Naive thymus-derived CD8-positive, alpha-beta T cell (primary cell): ENCODE measurements at regions not wholly inside any gene's neighbourhood (a gene's known extent, or its start where the extent isn't known, plus 50 kb on each side); places are given as distances from the start of the nearest gene placed in this dataset.

Source experiments
- ATAC-seq, 2 donors: fragments of 150-1000 bp; cut with Tn5 transposase in 1 of 2; sonication (Bioruptor Pico), chemical (Tn5 transposase) in 1 of 2; 1 replicate in 1 of 2; 2 replicates in 1 of 2; pipeline ENCODE4 v1.10.0; 2021; ENCODE audit warnings: mild to moderate bottlenecking in 2 of 2, moderate library complexity in 2 of 2
- POLR2A ChIA-PET: fragments of 350-600 bp; sonication (Branson Sonifier 250); formaldehyde crosslinking; loops from one replicate; lab custom pipeline; 2021; ENCODE audit warnings: antibody characterized with exemption; lab: Charles Lee
- DNase-seq, 10 donors: peaks; one replicate each; pipeline versions ENCODE4 v3.0.0 to v3.0.0-alpha.2; 2020 to 2022
- H3K27ac Mint-ChIP-seq, 10 donors: one replicate each; pipeline ENCODE4 v1.8.0; 2020 to 2022; ENCODE audit warnings: mild to moderate bottlenecking in 10 of 10, mixed read lengths in 10 of 10, moderate library complexity in 4 of 10, inconsistent platforms in 1 of 10
- H3K27me3 Mint-ChIP-seq, 5 donors: one replicate each; pipeline ENCODE4 v1.8.0; 2021 to 2022; ENCODE audit warnings: mixed read lengths in 5 of 5
- H3K36me3 Mint-ChIP-seq, 3 donors: one replicate each; pipeline ENCODE4 v1.8.0; 2020 to 2022; ENCODE audit warnings: mixed read lengths in 3 of 3, mild to moderate bottlenecking in 2 of 3, inconsistent platforms in 1 of 3
- H3K4me1 Mint-ChIP-seq, 4 donors: one replicate each; pipeline ENCODE4 v1.8.0; 2021 to 2022; ENCODE audit warnings: mixed read lengths in 4 of 4
- H3K4me3 Mint-ChIP-seq, 10 donors: one replicate each; pipeline ENCODE4 v1.8.0; 2020 to 2022; ENCODE audit warnings: mild to moderate bottlenecking in 10 of 10, mixed read lengths in 10 of 10, moderate library complexity in 6 of 10, inconsistent platforms in 1 of 10
- H3K9me3 Mint-ChIP-seq, 9 donors: one replicate each; pipeline ENCODE4 v1.8.0; 2020 to 2022; ENCODE audit warnings: mixed read lengths in 9 of 9, mild to moderate bottlenecking in 3 of 9, inconsistent platforms in 1 of 9, moderate library complexity in 1 of 9

DNA sequence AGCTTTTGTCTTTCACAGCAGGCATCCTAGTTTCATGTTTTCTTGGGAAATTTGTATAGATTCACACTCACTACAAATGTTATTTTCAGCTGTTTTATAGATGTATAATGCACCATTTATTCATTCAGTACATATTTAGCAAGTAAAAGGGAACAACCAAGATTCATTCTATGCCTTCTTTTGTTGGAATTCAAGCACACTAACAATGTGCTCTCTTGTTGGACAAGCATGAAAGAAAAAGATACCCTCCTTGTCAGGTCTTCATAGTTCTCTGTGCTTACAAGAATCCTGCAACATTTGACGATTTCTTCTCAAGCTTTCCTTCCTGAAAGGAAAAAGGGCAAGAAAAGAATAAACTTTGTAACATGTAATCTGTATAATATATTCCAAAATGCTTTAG lies 456.0 kb downstream of the USP25 start:
- H3K27ac Mint-ChIP-seq, result no peak overlapping the region

DNA sequence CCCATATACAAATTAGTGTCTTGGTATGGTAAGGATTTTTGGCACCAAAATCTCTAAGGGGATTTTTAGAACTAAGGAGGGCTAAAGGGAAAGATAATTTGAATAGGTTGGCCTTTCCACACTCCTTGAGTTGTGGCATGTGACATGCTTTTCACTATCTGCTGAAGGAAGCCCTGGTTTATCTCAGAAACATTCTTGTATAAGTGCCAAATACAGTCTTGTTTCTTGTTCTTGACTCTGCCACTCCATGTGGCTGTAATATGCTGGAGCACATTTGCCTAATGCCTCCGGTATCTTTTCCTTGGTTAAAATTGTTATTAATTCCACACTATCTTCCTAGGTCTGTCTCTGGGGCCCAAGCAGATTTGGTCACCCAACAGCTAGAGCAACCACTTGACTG lies 457.0 kb downstream of the USP25 start:
- H3K36me3 Mint-ChIP-seq, result peaks cover 0 to 5% (median 0%) of the 10 kb centered on the region in 3 donors
- no peak for ATAC-seq

More for the DNA sequence above, 456.0 kb downstream of the USP25 start:
- H3K27me3 Mint-ChIP-seq, result peaks cover 0 to 5% (median 2%) of the 10 kb centered on the region in 5 donors
- H3K36me3 Mint-ChIP-seq, result peaks cover 0 to 3% (median 0%) of the 10 kb centered on the region in 3 donors
- ATAC-seq, result no peak
- peaks cover 0 to 7% (median 0%) of the 10 kb centered on the region in 9 donors for H3K9me3 Mint-ChIP-seq
- POLR2A ChIA-PET, result no interaction called here
- H3K4me1 Mint-ChIP-seq, result peaks cover 0 to 2% (median 0%) of the 10 kb centered on the region in 4 donors
- DNase-seq, result no peak
- H3K4me3 Mint-ChIP-seq, result no peak overlapping the region

DNA sequence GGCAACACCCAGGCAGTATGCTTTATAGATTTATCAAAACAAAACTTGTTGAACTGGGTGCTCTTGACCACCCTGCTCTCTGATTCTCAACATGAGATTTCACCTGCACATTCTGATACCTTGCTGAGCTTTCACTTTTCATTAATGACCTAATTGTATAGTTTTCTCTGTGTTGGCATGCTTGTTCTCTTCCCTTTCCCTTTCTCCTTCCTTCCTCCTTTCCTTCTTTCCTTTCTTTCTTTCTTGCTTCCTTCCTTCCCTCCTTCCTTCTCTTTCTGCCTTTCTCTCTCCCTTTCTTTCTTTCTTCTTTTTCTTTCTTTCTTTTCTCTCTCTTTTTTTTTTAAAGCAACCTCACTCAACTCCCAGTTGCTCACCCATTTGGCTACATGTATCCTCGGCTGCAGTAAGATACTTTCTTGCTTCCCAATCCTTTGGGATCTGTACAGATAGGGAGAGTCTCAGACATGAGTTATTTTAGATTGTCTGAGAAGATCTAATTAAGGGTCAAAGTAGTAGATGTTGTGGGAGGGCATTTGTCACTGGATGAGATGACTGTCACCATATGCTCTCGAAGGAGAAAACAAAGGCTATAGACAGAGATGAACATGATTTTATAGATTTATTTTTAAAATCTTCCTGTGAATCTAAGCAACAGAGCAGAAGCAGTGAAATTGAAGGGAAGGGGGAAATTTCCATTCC lies 458.0 kb downstream of the USP25 start:
- peaks cover 0 to 10% (median 0%) of the 10 kb centered on the region in 9 donors for H3K9me3 Mint-ChIP-seq
- POLR2A ChIA-PET, result no interaction called here
- no peak overlapping the region for H3K27ac Mint-ChIP-seq
- peaks cover 0 to 5% (median 2%) of the 10 kb centered on the region in 5 donors for H3K27me3 Mint-ChIP-seq
- ATAC-seq (no peak), DNase-seq (no peak)
- peaks cover 0 to 5% (median 0%) of the 10 kb centered on the region in 3 donors for H3K36me3 Mint-ChIP-seq
- H3K4me1 Mint-ChIP-seq, result no peaks in the 10 kb centered on the region
- H3K4me3 Mint-ChIP-seq, result no peak overlapping the region

More for the DNA sequence above, 457.0 kb downstream of the USP25 start:
- no peak for DNase-seq
- no peak overlapping the region for H3K27ac Mint-ChIP-seq
- no peak overlapping the region for H3K4me3 Mint-ChIP-seq
- H3K9me3 Mint-ChIP-seq, result peaks cover 0 to 10% (median 0%) of the 10 kb centered on the region in 9 donors
- H3K27me3 Mint-ChIP-seq, result peaks cover 0 to 5% (median 2%) of the 10 kb centered on the region in 5 donors
- no peaks in the 10 kb centered on the region for H3K4me1 Mint-ChIP-seq
- POLR2A ChIA-PET, result no interaction called here

DNA sequence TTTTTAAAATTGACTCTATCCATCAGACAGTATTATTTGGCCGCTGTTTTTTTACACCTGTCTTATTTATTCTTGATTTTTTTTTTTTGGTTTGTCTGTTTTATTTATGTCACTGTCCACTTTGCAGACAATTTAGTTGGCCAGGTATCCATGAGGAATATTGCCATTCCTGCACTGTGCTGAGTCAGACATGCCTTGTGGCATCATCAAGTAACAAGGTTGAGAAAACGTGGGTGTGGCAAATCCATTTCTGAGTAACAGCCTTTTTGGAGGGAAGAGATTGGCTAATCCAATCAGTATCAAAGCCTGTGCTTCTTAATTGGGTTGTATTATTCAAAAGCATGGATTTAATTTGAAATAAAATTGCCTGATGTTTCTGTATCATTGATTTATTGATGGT lies 463.1 kb downstream of the USP25 start:
- no peak for ATAC-seq
- Mint-ChIP-seq H3K4me1 (peaks cover 2 to 30% (median 11%) of the 10 kb centered on the region in 4 donors), H3K27me3 (peaks cover 0 to 4% (median 0%) of the 10 kb centered on the region in 5 donors), H3K4me3 (no peak overlapping the region), H3K36me3 (peaks cover 0 to 5% (median 0%) of the 10 kb centered on the region in 3 donors), H3K27ac (no peak overlapping the region), H3K9me3 (peaks cover 0 to 10% (median 0%) of the 10 kb centered on the region in 9 donors)
- POLR2A ChIA-PET, result no interaction called here
- DNase-seq, result no peak

DNA sequence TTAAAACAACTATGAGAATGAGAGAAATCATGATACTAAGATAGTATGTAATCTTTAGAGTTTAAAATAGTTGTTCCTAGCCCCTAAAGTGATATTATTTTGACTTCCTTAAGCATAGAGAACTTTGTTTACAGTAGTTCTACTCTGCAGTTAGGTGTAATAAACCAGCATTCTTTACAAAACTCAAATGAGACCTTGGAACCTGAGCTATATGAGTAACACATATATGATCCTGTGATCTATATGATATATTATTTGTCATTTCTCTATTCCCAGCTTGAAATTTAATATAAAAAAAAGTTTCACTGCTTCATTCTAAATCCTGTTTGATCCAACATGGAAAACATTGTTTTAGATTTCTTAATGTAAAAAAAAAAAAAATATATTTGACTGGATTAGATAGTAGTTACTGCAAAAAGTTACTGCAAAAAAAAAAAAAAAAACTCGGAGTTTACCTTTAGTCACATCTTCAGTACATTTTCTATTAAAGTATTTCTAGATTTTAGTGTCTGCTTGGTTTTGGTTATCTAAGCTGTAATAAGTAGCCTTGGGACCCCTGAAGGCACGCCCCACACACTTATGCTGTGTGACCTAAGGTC lies 463.8 kb downstream of the USP25 start:
- Mint-ChIP-seq H3K36me3 (peaks cover 0 to 5% (median 0%) of the 10 kb centered on the region in 3 donors), H3K27me3 (peaks cover 0 to 7% (median 4%) of the 10 kb centered on the region in 5 donors), H3K27ac (no peak overlapping the region), H3K9me3 (peaks cover 0 to 10% (median 0%) of the 10 kb centered on the region in 9 donors), H3K4me3 (no peak overlapping the region), H3K4me1 (peaks cover 2 to 30% (median 11%) of the 10 kb centered on the region in 4 donors)
- DNase-seq (no peak), ATAC-seq (no peak)
- POLR2A ChIA-PET, result no interaction called here

DNA sequence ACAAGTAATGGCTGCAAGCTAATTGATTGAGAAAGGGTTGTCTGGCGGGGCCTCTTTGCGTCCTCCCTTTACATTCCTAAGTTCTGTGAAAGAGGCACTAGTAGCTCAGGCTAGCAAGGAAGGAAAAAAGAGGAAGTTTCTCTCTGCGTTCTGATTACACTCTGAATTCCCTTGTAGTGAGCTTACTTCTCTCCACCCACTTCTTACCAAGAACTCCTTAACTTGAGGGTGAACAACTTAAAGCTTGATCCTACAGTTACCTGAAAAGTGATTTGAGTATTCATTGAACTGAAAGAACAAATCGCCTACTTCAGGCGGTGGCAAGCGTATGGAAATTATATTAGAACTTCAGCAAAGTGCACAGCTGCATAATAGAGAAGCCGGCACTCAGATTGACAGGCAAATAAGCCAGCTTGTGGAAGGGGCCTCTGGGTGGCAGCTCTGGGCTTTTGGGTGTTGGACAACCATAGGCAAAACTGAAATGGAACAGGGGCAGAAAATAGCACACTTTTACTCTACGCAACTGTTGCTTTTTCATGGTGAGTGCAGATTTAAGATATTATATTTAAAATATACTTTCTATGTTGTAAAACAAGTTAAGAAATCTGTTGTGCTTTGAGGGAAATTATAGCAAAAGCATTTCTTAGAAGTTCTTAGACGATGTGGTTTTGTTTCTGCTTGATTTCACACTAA lies 464.5 kb downstream of the USP25 start:
- Mint-ChIP-seq H3K4me1 (peaks cover 2 to 30% (median 11%) of the 10 kb centered on the region in 4 donors), H3K4me3 (peak overlapping the region in 7 of 10 donors; percentile 20 to 75 (median 46)), H3K27me3 (peaks cover 0 to 13% (median 1%) of the 10 kb centered on the region in 5 donors), H3K36me3 (peaks cover 0 to 5% (median 0%) of the 10 kb centered on the region in 3 donors), H3K9me3 (peaks cover 0 to 10% (median 0%) of the 10 kb centered on the region in 9 donors), H3K27ac (peak overlapping the region in 2 of 10 donors; percentile 37 to 64)
- DNase-seq (peak in 2 of 10 donors; percentile 10 to 14), ATAC-seq (no peak)
- POLR2A ChIA-PET, result no interaction called here

DNA sequence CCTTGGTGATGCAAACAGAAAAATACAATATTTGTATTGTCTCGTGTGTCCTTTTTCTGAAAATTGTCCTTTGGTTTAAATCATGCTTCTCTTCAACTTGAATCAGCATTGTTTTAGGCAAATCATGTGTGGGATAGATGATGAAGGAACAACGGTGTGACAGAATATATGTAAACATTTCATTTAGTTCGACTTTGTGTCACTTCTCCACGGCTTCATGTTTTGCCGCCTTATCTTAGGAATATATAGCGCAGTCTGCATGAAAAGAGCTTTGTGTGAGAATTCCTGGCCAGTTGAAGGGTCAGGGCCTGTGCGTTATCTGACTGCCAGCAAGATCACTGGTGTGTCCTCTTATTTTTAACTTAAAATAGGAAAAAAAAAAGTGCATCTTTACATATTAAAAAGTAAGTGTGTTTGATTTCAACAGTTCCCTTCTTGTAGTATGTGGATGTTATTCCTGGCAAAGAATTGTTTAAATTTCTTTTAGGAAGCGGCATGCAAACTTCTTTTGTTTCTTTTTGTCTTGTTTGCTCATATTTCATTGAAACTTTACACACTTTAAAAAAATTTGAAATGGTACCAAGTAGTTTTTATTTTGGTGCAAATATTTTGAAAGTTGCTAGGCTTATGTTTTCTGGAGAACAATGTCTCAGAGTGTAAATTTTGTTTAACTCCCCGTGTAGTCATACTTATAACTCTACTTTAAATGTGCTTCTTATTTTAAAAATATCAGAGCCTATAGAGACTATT lies 465.2 kb downstream of the USP25 start:
- peak overlapping the region in 8 of 10 donors; percentile 5 to 75 (median 32) for H3K4me3 Mint-ChIP-seq
- DNase-seq (no peak), ATAC-seq (no peak)
- POLR2A ChIA-PET, result no interaction called here
- H3K4me1 Mint-ChIP-seq, result peaks cover 2 to 30% (median 11%) of the 10 kb centered on the region in 4 donors
- peaks cover 0 to 5% (median 0%) of the 10 kb centered on the region in 3 donors for H3K36me3 Mint-ChIP-seq
- H3K27ac Mint-ChIP-seq, result peak overlapping the region in 3 of 10 donors; percentile 22 to 83 (median 25)
- H3K27me3 Mint-ChIP-seq, result peaks cover 0 to 16% (median 1%) of the 10 kb centered on the region in 5 donors
- H3K9me3 Mint-ChIP-seq, result peaks cover 0 to 8% (median 0%) of the 10 kb centered on the region in 9 donors

DNA sequence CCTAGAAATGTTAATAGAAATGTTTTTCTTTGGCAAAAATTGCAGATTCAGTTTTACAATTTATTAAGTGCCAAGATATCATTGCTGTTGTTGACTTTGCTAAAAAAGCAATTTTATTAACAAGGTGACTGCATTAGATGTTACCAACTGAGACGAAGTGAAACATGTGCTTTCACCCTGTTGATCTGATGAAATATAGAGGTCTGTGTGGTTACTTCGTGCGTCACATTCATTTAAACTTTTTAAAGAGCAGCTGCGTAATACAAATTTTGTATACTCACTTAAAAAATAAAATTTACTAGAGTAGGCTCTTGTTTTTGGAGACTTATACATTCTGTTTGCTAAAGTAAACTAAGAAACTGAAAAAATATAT lies 465.7 kb downstream of the USP25 start:
- POLR2A ChIA-PET, result no interaction called here
- peak in 2 of 10 donors; percentile 3 to 19 for DNase-seq
- Mint-ChIP-seq H3K9me3 (peaks cover 0 to 7% (median 0%) of the 10 kb centered on the region in 9 donors), H3K36me3 (peaks cover 0 to 4% (median 0%) of the 10 kb centered on the region in 3 donors), H3K4me3 (peak overlapping the region in 6 of 10 donors; percentile 5 to 75 (median 22)), H3K27me3 (peaks cover 0 to 16% (median 1%) of the 10 kb centered on the region in 5 donors), H3K27ac (peak overlapping the region in 2 of 10 donors; percentile 16 to 83), H3K4me1 (peaks cover 2 to 30% (median 11%) of the 10 kb centered on the region in 4 donors)
- ATAC-seq, result no peak

DNA sequence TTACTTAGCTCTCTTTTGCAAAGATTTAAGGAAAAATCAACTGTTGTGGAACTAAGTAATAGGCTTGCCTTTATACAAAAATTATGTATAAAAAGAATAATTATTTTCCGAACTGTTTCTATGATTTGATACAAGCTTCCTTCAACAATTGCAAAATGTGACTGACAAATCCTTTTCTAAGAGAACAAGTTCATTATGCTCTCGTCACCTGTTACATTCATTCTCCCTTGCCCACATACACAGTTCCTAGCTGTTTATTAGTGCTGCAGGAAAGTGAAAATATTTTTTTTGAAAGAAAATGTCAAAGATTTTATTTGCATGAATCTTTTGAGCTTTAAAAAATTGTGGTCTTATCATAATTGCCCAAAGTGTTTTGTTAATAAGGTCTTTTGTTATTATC lies 466.2 kb downstream of the USP25 start:
- ATAC-seq (no peak), DNase-seq (no peak)
- H3K4me1 Mint-ChIP-seq, result peaks cover 2 to 30% (median 11%) of the 10 kb centered on the region in 4 donors
- peaks cover 0 to 5% (median 0%) of the 10 kb centered on the region in 9 donors for H3K9me3 Mint-ChIP-seq
- POLR2A ChIA-PET, result no interaction called here
- H3K27ac Mint-ChIP-seq, result peak overlapping the region in 1 of 10 donors; percentile 16
- peaks cover 0 to 16% (median 1%) of the 10 kb centered on the region in 5 donors for H3K27me3 Mint-ChIP-seq
- H3K4me3 Mint-ChIP-seq, result peak overlapping the region in 2 of 10 donors; percentile 5 to 16
- no peaks in the 10 kb centered on the region for H3K36me3 Mint-ChIP-seq

DNA sequence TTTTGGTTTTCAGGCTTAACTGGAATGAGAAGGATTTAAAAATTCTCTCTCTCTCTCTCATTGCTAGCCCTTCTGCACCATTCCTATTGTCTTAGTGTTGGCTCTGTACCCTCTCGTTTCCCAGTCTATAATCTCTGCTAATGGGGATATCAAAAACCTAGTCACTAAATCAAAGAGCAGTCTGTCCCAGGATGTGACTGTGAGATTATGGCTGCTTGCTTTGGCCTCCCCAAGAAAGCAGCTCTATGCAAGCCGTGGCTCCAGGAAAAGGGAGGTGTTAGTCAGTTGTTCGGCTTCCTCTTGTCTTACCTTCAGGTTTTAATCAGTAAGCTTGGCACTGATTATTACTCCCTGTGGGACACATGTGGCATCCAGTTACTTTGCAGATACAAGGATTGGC lies 468.8 kb downstream of the USP25 start:
- no peak overlapping the region for H3K27ac Mint-ChIP-seq
- peaks cover 0 to 5% (median 0%) of the 10 kb centered on the region in 9 donors for H3K9me3 Mint-ChIP-seq
- H3K4me1 Mint-ChIP-seq, result peaks cover 2 to 30% (median 11%) of the 10 kb centered on the region in 4 donors
- DNase-seq (no peak), ATAC-seq (no peak)
- H3K4me3 Mint-ChIP-seq, result no peak overlapping the region
- peaks cover 0 to 16% (median 2%) of the 10 kb centered on the region in 5 donors for H3K27me3 Mint-ChIP-seq
- POLR2A ChIA-PET, result no interaction called here
- H3K36me3 Mint-ChIP-seq, result peaks cover 0 to 4% (median 0%) of the 10 kb centered on the region in 3 donors

DNA sequence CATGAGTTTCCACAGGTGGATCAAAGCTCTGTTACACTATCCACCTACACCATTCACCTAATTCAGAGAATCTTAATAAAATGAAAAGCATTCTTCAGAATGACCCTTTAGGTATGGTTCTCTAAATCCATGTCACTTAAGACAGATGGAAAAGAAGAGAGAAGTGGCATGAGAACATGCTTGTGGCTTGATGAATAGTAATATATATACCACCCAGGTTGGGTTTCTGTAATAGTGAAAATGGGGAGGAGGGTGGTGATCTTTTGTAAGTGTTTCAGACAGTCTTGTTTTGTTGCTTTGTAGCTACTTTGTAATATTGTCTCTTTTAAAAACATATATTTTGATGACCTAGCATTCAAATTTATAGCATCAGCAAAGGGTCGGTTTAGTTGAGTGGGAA lies 469.8 kb downstream of the USP25 start:
- H3K4me3 Mint-ChIP-seq, result no peak overlapping the region
- no peak for ATAC-seq

DNA sequence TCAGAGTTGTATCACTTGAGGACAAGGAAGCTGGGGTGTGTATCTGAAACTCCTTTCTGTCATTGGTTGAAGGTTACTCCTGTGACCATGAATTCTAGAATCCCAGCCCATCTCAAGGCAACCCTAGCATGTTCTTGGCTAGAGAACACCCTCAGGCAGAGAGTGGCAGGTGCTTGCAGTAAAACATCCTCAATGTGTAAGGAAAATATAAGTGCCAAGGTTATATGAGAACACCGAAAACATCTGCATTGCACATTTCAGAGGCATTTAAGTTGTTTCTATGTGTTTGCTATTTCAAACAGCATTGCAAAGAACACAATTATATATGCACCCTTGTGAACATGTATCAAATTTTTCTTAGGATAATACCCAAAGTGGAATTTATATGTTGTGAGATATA lies 471.9 kb downstream of the USP25 start:
- no peak overlapping the region for H3K4me3 Mint-ChIP-seq
- POLR2A ChIA-PET, result no interaction called here

More for the DNA sequence above, 469.8 kb downstream of the USP25 start:
- peaks cover 0 to 5% (median 0%) of the 10 kb centered on the region in 9 donors for H3K9me3 Mint-ChIP-seq
- no peak overlapping the region for H3K27ac Mint-ChIP-seq
- no peak for DNase-seq
- peaks cover 0 to 24% (median 5%) of the 10 kb centered on the region in 4 donors for H3K4me1 Mint-ChIP-seq
- POLR2A ChIA-PET, result no interaction called here
- peaks cover 2 to 16% (median 2%) of the 10 kb centered on the region in 5 donors for H3K27me3 Mint-ChIP-seq
- peaks cover 0 to 4% (median 0%) of the 10 kb centered on the region in 3 donors for H3K36me3 Mint-ChIP-seq

More for the DNA sequence above, 471.9 kb downstream of the USP25 start:
- peaks cover 0 to 7% (median 3%) of the 10 kb centered on the region in 4 donors for H3K4me1 Mint-ChIP-seq
- H3K36me3 Mint-ChIP-seq, result peaks cover 0 to 4% (median 0%) of the 10 kb centered on the region in 3 donors
- no peak overlapping the region for H3K27ac Mint-ChIP-seq
- peaks cover 2 to 19% (median 2%) of the 10 kb centered on the region in 5 donors for H3K27me3 Mint-ChIP-seq
- peaks cover 0 to 5% (median 0%) of the 10 kb centered on the region in 9 donors for H3K9me3 Mint-ChIP-seq
- DNase-seq, result no peak
- ATAC-seq, result no peak
